T47D (cell line): ENCODE measurements at regions not wholly inside any gene's neighbourhood (a gene's known extent, or its start where the extent isn't known, plus 50 kb on each side); places are given as distances from the start of the nearest gene placed in this dataset.

Experiments
- DNase-seq, 2 experiments: peaks; one replicate each; pipeline versions ENCODE4 v3.0.0 to v3.0.0-alpha.2; 2011 to 2012; ENCODE audit warnings: low read depth in 1 of 2, low spot score in 1 of 2
- JUND ChIP-seq: IDR thresholded peaks from 2 replicates; pipeline ENCODE4 v1.6.1; 2012; ENCODE audit warnings: low read depth
- in situ Hi-C: cut with HindIII; loops from 2 replicates; pipeline ENCODE4 v1.10.0; 2016; ENCODE audit warnings: low sequenced_read_pairs, low pct_unique_long_range_greater_than_20kb

GRCh38 chr10:125281091-125281490 is 120.7 kb upstream of the CTBP2 start:
- no peak for DNase-seq
- TF ChIP-seq JUND = no peak
- in situ Hi-C loops = no loop called here

GRCh38 chr10:125276133-125276532 is 115.8 kb upstream of the CTBP2 start:
- no peak for TF ChIP-seq JUND
- in situ Hi-C loops = no loop called here
- DNase-seq = no peak

DNA sequence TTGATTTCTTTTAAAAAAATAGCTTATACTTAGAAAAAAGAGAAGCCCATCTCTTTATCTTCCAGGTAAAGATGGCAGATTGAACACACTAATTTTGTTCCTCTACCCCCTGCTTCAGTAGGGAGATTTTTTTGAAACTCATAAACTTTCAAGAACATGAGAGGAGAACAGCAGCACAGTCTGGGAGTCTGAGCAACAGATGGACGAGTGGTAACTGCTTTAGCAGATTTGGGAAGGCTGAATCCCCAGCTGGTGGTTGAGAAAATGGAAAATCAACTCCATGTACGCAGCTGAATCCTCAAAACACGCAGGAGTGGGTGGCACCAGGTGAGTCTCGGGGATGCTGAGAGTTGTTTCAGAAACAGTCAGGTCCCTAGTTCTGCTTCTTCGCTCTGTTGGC is 114.6 kb upstream of the CTBP2 start:
- DNase-seq = no peak
- in situ Hi-C loops = no loop called here
- TF ChIP-seq JUND = no peak

- no peak for TF ChIP-seq JUND
- in situ Hi-C loops = no loop called here
- no peak for DNase-seq
Observed at GRCh38 chr10:125273023-125273422, 112.7 kb upstream of the CTBP2 start.

DNA sequence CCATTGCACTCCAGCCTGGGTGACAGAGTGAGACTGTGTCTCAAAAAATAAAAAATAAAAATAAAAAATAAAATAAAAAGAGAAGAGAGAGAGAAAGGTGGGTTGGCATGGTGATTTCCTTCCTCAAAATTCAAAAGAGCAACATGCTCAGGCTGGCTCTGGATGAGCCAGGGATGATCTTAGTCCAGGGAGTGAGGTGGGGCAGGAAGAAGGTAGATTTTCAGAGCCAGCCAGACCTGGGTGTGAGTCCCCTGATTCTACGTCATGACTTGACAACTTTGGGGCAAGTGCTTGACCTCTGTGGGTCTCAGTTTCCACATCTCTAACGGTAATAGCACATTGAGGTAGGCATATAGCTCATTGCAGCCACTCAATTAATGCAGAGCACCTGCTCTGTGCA is 109.4 kb upstream of the CTBP2 start:
- no peak for DNase-seq
- in situ Hi-C loops = no loop called here
- TF ChIP-seq JUND = no peak

DNA sequence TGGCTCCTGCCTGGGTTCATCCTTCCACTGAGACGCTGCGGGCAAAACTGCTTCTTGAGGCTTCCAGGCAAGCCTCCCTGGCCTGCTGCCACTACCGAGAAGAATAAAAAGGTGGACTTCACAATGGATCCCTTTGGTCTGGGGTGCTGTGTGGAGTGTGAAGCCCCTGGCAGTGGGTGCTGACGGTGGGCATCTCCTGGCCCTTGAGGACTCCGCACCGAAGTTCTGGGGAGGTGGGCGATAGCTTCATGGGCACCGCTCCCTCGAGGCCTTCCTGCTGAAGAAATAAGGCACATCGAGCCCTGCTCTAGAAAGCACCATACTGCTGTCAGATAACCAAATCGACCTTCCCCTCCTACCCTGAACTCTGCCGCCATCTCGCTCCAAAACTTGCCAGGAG is 106.6 kb upstream of the CTBP2 start:
- in situ Hi-C loops = no loop called here
- TF ChIP-seq JUND = no peak
- no peak for DNase-seq

- TF ChIP-seq JUND = no peak
- in situ Hi-C loops = no loop called here
- no peak for DNase-seq
Observed at GRCh38 chr10:125266541-125266940, 106.2 kb upstream of the CTBP2 start.

- DNase-seq = no peak
- in situ Hi-C loops = no loop called here
- TF ChIP-seq JUND = no peak
Observed at GRCh38 chr10:125265579-125265955, 105.2 kb upstream of the CTBP2 start.

DNA sequence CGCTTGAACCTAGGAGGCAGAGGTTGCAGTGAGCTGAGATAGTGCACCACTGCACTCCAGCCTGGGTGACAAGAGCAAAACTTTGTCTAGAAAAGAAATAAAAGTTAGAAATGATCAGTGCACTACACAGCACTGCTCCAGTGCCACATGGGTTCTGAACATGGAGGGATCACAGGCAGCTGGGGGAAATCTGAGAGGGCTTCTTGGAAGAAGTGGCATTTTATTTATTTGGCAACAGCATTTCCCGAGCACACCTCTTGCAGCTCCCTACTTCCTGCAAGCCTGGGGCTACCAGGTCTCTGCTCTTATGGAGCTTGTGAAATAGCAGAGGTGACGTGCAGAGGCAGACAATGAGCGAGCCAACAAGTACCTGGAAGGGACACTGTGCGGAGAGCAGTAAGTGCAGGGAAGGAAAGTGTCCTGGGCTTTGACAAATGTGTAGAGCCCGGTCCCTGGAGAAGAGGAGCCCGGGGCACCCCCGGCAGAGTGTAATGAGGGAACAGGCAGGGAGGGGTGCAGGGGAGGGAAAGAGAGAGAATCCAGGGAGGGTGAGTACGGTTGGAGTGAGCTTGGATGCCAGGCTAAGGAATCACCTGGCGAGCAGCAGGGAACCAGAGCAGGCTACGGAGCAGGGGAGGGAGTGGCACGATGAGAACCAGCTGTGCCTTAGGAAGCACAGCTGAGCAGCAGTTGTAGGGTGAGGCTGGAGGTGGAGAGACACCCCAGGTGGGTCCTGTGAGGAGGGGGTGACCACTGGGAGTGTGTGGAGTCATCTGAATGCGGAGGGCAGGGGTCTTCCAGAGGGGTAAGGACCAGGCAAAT is 104.6 kb upstream of the CTBP2 start:
- TF ChIP-seq JUND = no peak
- in situ Hi-C loops = no loop called here
- peak; percentile 26 to 74 for DNase-seq

- no peak for TF ChIP-seq JUND
- in situ Hi-C loops = no loop called here
- no peak for DNase-seq
Observed at GRCh38 chr10:125264091-125264490, 103.7 kb upstream of the CTBP2 start.

DNA sequence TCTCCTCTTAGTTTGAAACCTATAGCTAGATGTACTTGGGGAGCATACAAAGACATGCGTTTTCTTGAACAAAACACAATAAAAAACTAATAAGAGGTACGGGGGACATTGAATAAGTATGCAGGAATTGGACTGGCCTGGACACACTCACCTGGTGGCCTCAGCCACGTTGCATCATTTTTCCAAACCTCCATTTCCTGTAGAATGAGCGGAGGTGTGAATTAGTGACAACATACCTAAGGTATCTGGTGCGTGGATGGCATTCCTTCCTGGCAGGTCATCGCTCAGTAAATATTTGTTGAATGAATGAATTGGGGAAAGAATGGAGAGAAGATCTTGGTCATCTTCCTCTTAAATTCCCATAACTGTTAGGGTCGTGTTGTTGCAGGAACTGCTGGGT is 103.2 kb upstream of the CTBP2 start:
- no peak for TF ChIP-seq JUND
- peak in 1 of 2 experiments; percentile 74 for DNase-seq
- in situ Hi-C loops = no loop called here

DNA sequence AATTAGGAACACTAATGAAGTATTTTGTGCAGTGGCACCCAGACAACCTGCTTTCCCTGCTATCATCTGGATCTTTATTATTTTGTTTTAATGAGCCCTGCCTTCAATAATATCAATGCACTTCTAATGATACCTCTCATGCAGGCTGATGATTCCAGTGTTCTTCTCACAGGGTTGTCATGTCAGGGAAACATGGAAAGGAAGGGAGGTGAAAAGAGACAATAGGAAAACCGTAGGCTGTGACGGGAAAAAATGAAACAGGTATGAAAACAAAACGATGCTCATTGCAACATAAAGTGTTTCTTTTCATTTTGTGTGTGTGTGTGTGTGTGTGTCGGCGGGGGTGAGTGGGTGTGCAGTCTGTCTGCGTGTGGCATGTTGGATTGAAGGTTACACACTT is 102.6 kb upstream of the CTBP2 start:
- no peak for TF ChIP-seq JUND
- in situ Hi-C loops = no loop called here
- DNase-seq = no peak

DNA sequence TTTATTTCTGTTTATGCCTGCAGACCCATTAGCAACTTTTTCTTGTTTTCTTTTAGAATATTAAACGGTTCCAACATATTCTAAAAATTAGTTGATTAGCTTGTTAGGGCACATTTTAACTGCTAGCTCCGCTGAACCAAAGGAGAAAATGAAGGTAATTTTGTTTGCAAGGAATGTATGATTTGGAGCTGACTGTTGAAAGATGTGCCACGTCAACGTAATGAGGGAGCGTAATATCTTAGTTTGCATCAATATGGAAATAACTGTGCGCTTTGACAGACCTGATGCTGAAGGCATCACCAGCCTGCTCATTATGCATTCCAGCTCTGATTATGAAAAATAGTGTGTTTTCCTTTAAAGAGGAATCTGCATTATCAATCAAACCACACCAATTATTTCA is 102.0 kb upstream of the CTBP2 start:
- no peak for TF ChIP-seq JUND
- in situ Hi-C loops = no loop called here

More for the DNA sequence above, 102.0 kb upstream of the CTBP2 start:
- DNase-seq = no peak
